Glutamatergic neuron (in vitro differentiated cells): ENCODE measurements at regions not wholly inside any gene's neighbourhood (a gene's known extent, or its start where the extent isn't known, plus 50 kb on each side); places are given as distances from the start of the nearest gene placed in this dataset.
"Not testable (repeated sequence)": the region's sequence is repeated elsewhere in the genome, so short reads cannot be mapped to it uniquely, and the experiment has no call there.

ENCODE experiments used
- DNase-seq: peaks from one replicate; pipeline ENCODE4 v3.0.0; 2022
- H3K27ac Mint-ChIP-seq: one replicate; pipeline ENCODE4 v1.8.0; 2020; ENCODE audit warnings: mild to moderate bottlenecking, mixed read lengths, inconsistent platforms; ENCODE audit not compliant: unreplicated experiment
- H3K27me3 Mint-ChIP-seq: one replicate; pipeline ENCODE4 v1.8.0; 2020; ENCODE audit warnings: mild to moderate bottlenecking, moderate library complexity, mixed read lengths, inconsistent platforms; ENCODE audit not compliant: unreplicated experiment
- H3K36me3 Mint-ChIP-seq: one replicate; pipeline ENCODE4 v1.8.0; 2020; ENCODE audit warnings: mild to moderate bottlenecking, mixed read lengths, inconsistent platforms; ENCODE audit not compliant: unreplicated experiment
- H3K4me1 Mint-ChIP-seq: one replicate; pipeline ENCODE4 v1.8.0; 2020; ENCODE audit warnings: mild to moderate bottlenecking, low read depth, mixed read lengths, inconsistent platforms; ENCODE audit not compliant: unreplicated experiment
- H3K4me3 Mint-ChIP-seq: one replicate; pipeline ENCODE4 v1.8.0; 2020; ENCODE audit warnings: mild to moderate bottlenecking, mixed read lengths, inconsistent platforms; ENCODE audit not compliant: unreplicated experiment
- H3K9me3 Mint-ChIP-seq: one replicate; pipeline ENCODE4 v1.8.0; 2020; ENCODE audit warnings: mild to moderate bottlenecking, moderate library complexity, mixed read lengths, inconsistent platforms; ENCODE audit not compliant: unreplicated experiment
- TF ChIP-seq, protein P1 (sequence below): fragments of 200-600 bp; sonication (generic); IDR thresholded peaks from one replicate; pipeline ENCODE4 v1.5.0; 2021; ENCODE audit not compliant: partially characterized antibody, unreplicated experiment

- TF ChIP-seq, protein P1, sequence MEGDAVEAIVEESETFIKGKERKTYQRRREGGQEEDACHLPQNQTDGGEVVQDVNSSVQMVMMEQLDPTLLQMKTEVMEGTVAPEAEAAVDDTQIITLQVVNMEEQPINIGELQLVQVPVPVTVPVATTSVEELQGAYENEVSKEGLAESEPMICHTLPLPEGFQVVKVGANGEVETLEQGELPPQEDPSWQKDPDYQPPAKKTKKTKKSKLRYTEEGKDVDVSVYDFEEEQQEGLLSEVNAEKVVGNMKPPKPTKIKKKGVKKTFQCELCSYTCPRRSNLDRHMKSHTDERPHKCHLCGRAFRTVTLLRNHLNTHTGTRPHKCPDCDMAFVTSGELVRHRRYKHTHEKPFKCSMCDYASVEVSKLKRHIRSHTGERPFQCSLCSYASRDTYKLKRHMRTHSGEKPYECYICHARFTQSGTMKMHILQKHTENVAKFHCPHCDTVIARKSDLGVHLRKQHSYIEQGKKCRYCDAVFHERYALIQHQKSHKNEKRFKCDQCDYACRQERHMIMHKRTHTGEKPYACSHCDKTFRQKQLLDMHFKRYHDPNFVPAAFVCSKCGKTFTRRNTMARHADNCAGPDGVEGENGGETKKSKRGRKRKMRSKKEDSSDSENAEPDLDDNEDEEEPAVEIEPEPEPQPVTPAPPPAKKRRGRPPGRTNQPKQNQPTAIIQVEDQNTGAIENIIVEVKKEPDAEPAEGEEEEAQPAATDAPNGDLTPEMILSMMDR, result no peak
- Mint-ChIP-seq H3K27ac (no peak overlapping the region), H3K27me3 (no peaks in the 10 kb centered on the region), H3K36me3 (no peaks in the 10 kb centered on the region), H3K9me3 (no peaks in the 10 kb centered on the region), H3K4me1 (no peaks in the 10 kb centered on the region), H3K4me3 (no peak overlapping the region)
- no peak for DNase-seq
Measured at GRCh38 chr9:97096793-97097192, 57.9 kb upstream of the CTSV start.

GRCh38 chr9:97089361-97089760, 50.4 kb upstream of the CTSV start:
- not testable (repeated sequence) for H3K27ac Mint-ChIP-seq, H3K4me1 Mint-ChIP-seq, H3K27me3 Mint-ChIP-seq, H3K9me3 Mint-ChIP-seq, H3K36me3 Mint-ChIP-seq, H3K4me3 Mint-ChIP-seq, DNase-seq
